ENCODE measurements at regions not wholly inside any gene's neighbourhood (a gene's known extent, or its start where the extent isn't known, plus 50 kb on each side); places are given as distances from the start of the nearest gene placed in this dataset.

DNA sequence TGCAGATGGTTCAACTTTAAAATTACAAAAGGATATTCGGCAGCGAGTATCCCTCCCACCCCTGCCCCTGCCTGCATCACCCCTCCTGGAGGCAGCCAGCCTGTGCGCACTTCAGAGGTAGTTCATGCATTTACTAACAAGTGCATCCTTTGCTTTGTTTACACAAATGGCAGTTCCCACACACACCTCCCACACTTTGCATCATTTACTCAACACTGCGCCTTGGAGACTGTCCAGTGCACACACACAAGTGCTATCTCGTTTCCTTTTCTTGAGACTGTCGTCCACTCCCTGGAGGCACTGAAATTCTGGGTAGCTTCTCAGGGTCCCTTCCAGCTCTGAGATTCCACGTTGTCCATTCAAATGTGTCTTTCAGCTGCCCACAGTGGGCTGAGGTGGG, 53.1 kb upstream of the VSX1 start:
- H3K27ac ChIP-seq = no peak overlapping the region
- intact Hi-C loops (cut with DNase I) = loop anchor here (10.0 kb wide), 1 partner anchor 50 kb away; no protein-coding TSS in a partner anchor
- TF ChIP-seq, protein P1, sequence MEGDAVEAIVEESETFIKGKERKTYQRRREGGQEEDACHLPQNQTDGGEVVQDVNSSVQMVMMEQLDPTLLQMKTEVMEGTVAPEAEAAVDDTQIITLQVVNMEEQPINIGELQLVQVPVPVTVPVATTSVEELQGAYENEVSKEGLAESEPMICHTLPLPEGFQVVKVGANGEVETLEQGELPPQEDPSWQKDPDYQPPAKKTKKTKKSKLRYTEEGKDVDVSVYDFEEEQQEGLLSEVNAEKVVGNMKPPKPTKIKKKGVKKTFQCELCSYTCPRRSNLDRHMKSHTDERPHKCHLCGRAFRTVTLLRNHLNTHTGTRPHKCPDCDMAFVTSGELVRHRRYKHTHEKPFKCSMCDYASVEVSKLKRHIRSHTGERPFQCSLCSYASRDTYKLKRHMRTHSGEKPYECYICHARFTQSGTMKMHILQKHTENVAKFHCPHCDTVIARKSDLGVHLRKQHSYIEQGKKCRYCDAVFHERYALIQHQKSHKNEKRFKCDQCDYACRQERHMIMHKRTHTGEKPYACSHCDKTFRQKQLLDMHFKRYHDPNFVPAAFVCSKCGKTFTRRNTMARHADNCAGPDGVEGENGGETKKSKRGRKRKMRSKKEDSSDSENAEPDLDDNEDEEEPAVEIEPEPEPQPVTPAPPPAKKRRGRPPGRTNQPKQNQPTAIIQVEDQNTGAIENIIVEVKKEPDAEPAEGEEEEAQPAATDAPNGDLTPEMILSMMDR (IDR thresholded peaks at IDR 0.05) = no peak
- no peak overlapping the region for H3K4me3 ChIP-seq
- H3K9me3 ChIP-seq = no peaks in the 10 kb centered on the region
- H3K4me1 ChIP-seq = no peaks in the 10 kb centered on the region
- no peaks in the 10 kb centered on the region for H3K27me3 ChIP-seq (ENCODE audit: low read depth)
- DNase-seq = no peak
- H3K36me3 ChIP-seq = no peaks in the 10 kb centered on the region
- ATAC-seq = no peak

DNA sequence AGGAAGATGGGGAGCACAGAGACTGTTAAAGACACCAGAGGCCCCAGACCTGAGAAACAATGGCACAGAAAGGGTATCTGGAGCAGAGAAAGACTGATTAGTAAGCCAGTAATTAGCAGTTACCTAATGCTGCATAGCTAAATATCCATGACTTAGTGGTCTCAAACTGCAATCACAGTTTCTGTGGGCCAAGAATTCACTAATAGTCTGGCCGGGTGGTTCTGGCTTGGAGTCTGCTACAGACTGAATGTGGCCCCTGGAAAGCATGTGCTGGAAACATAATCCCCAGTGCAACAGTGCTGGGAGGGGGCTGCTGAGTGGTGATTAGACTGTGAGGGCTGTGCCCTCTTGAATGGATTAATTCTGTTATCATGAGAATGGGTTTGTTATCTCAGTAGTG, 54.1 kb upstream of the VSX1 start:
- TF ChIP-seq, protein P1 (IDR thresholded peaks at IDR 0.05) = no peak
- no peak for DNase-seq
- no peaks in the 10 kb centered on the region for H3K4me1 ChIP-seq
- H3K36me3 ChIP-seq = no peaks in the 10 kb centered on the region
- no peaks in the 10 kb centered on the region for H3K9me3 ChIP-seq
- ATAC-seq = no peak
- intact Hi-C loops (cut with DNase I) = loop anchor here (10.0 kb wide), 1 partner anchor 49 kb away; no protein-coding TSS in a partner anchor
- no peak overlapping the region for H3K27ac ChIP-seq
- H3K4me3 ChIP-seq = no peak overlapping the region
- H3K27me3 ChIP-seq (ENCODE audit: low read depth) = no peaks in the 10 kb centered on the region

DNA sequence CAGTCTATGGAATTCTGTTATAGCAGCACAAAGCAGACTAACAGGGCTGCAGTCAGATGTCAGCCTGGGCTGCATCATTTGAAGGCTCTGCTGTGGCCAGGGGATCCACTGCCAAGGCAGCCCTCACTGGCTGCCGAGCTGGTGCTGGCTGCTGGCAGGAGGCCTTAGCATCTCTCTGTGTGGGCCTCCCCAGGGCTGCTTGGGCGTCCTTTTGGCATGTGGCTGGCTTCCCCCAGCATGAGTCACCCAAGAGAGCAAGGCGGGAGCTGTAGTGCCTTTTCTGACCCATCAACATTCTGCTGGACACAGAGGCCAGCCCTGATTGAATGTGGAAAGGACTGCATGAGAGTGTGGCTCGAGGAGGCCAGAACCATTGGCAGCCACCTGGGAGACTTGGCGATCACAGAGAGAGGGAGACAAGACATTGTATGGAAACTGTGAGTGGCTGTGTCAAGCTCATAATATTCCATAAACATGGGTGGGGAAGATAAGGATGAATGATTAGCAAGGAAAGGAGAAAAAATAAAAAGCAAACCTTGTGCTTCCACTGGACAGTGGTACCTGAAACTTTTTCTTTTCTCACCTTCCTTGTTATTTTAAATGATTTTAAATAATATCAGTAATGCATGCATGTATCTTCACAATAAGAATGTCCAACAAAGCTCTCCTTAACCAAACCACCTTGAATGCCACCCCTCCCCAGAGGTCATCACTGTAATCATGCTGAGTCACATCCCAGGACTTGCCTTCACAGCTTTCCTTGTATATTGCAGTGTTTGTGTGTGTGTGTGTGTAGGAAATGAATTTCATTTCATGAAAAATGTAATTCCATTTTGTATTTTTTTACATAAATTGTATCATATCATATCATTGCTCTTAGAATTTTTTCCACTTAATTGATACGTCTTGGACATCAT, 55.0 kb upstream of the VSX1 start:
- Histone ChIP-seq H3K27ac (no peak overlapping the region), H3K36me3 (no peaks in the 10 kb centered on the region), H3K27me3 (ENCODE audit: low read depth) (no peaks in the 10 kb centered on the region), H3K4me1 (no peaks in the 10 kb centered on the region), H3K9me3 (no peaks in the 10 kb centered on the region), H3K4me3 (no peak overlapping the region)
- intact Hi-C loops (cut with DNase I) = loop anchor here (10.0 kb wide), 1 partner anchor 48 kb away; no protein-coding TSS in a partner anchor
- ATAC-seq (peak; percentile 77 to 79), DNase-seq (peak; percentile 59)
- TF ChIP-seq, protein P1 (IDR thresholded peaks at IDR 0.05) = no peak

DNA sequence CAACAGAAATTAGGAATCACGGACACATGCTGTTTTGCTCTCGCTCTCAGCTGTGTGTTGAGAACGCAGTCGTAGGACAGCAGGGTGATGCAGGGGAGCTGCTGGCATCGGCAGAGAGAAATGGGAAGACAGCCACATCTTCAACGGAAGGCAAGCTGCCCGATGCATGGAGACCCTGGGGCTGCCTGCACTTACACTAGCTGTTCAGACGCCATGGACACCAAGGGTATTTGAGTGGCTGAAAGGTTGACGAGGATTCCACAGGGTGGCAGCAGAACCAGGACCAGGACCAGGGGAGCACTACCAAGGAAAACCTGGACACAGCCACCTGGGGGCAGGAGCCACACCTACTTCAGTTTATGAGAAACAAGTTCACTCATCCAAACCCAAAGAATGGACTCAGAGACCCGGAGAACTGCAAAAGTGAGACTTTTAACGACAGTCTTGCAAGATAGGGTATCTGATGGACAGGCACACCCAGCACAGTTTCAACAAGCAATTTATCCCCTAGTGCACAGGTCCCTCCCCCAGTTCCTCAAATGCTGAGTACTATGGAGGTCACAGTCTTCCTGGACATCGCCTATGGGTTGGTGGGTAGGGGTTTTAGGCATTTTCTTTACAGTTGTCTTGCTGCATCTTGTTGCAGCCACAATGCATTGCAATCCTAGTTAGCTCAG, 56.3 kb upstream of the ENTPD6 start:
- no peak overlapping the region for H3K27ac ChIP-seq
- ATAC-seq (peak; percentile 32 to 71), DNase-seq (no peak)
- H3K4me1 ChIP-seq = no peaks in the 10 kb centered on the region
- intact Hi-C loops (cut with DNase I) = loop anchor here (10.0 kb wide), 1 partner anchor 46 kb away; no protein-coding TSS in a partner anchor
- no peak overlapping the region for H3K4me3 ChIP-seq
- no peaks in the 10 kb centered on the region for H3K9me3 ChIP-seq
- no peaks in the 10 kb centered on the region for H3K36me3 ChIP-seq
- peaks cover 8% of the 10 kb centered on the region for H3K27me3 ChIP-seq (ENCODE audit: low read depth)
- TF ChIP-seq, protein P1 (IDR thresholded peaks at IDR 0.05) = peak; percentile 19

DNA sequence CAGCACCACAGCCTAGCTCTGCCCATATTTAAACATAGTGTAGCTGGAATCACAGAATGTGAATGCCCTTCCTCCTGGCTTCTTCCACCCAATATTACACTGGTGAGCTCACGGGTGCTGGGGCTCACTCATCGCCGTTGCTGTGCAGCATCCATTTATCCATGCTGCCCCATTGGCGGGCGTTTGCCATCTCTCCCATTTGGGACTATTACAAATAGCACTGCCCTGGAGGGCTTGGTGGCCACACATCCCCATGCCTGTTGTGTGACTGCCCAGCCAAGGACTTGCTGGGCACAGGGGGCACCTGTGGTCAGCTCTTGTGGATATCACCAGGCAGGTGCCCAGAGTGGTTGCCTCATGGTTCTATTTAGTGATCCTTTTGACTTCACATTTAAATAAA, 54.5 kb upstream of the ENTPD6 start:
- Histone ChIP-seq H3K27ac (no peak overlapping the region), H3K4me3 (no peak overlapping the region), H3K9me3 (no peaks in the 10 kb centered on the region), H3K4me1 (no peaks in the 10 kb centered on the region), H3K27me3 (ENCODE audit: low read depth) (peaks cover 8% of the 10 kb centered on the region), H3K36me3 (no peaks in the 10 kb centered on the region)
- TF ChIP-seq, protein P1 (IDR thresholded peaks at IDR 0.05) = no peak
- DNase-seq = no peak
- ATAC-seq = no peak
- intact Hi-C loops (cut with DNase I) = no loop called here

Measured in lower lobe of right lung (tissue), 2 donors.